Naive thymus-derived CD4-positive, alpha-beta T cell (primary cell): ENCODE measurements at regions not wholly inside any gene's neighbourhood (a gene's known extent, or its start where the extent isn't known, plus 50 kb on each side); places are given as distances from the start of the nearest gene placed in this dataset.

Experiments
- ATAC-seq: fragments of 150-1000 bp; cut with Tn5 transposase; 2 replicates; pipeline ENCODE4 v1.10.0; 2021; ENCODE audit warnings: mild to moderate bottlenecking, moderate library complexity
- CTCF ChIA-PET: fragments of 350-600 bp; sonication (Branson Sonifier 250); formaldehyde crosslinking; loops from one replicate; lab custom pipeline; 2021; ENCODE audit warnings: antibody characterized with exemption; lab: Charles Lee
- POLR2A ChIA-PET: fragments of 350-600 bp; sonication (Branson Sonifier 250); formaldehyde crosslinking; loops from one replicate; lab custom pipeline; 2021; ENCODE audit warnings: antibody characterized with exemption, inconsistent platforms; lab: Charles Lee
- DNase-seq, 9 donors: peaks; one replicate each; pipeline versions ENCODE4 v3.0.0 to v3.0.0-alpha.2; 2020 to 2022; ENCODE audit warnings: mixed read lengths in 1 of 9
- H3K27ac ChIP-seq: one replicate; pipeline ENCODE4 v1.7.0; 2013; ENCODE audit warnings: mild to moderate bottlenecking, low read depth, low read length, moderate library complexity
- H3K27me3 ChIP-seq, 2 donors: one replicate each; pipeline ENCODE4 v1.7.0; 2013; ENCODE audit warnings: low read length in 2 of 2, mild to moderate bottlenecking in 2 of 2, moderate library complexity in 2 of 2; ENCODE audit not compliant: control insufficient read depth in 2 of 2, insufficient read depth in 2 of 2
- H3K36me3 ChIP-seq, 3 experiments: 1 replicate in 2 of 3; 2 replicates in 1 of 3; pipeline ENCODE4 v1.7.0; 2013; ENCODE audit warnings: low read length in 3 of 3, mild to moderate bottlenecking in 3 of 3, moderate library complexity in 1 of 3; ENCODE audit not compliant: insufficient read depth in 3 of 3, control insufficient read depth in 2 of 3
- H3K4me1 ChIP-seq, 2 donors: one replicate each; pipeline ENCODE4 v1.7.0; 2013; ENCODE audit warnings: low read length in 2 of 2, mild to moderate bottlenecking in 2 of 2, moderate library complexity in 1 of 2; ENCODE audit not compliant: control insufficient read depth in 2 of 2, insufficient read depth in 2 of 2
- H3K4me3 ChIP-seq: 2 replicates; pipeline ENCODE4 v1.7.0; 2013; ENCODE audit warnings: mild to moderate bottlenecking, low read length
- H3K9me3 ChIP-seq, 3 experiments: 1 replicate in 2 of 3; 2 replicates in 1 of 3; pipeline ENCODE4 v1.7.0; 2013; ENCODE audit warnings: low read length in 3 of 3; ENCODE audit not compliant: control insufficient read depth in 2 of 3
- H3K27ac Mint-ChIP-seq, 9 donors: one replicate each; pipeline ENCODE4 v1.8.0; 2020 to 2022; ENCODE audit warnings: mixed read lengths in 9 of 9, mild to moderate bottlenecking in 8 of 9, moderate library complexity in 5 of 9, inconsistent platforms in 2 of 9
- H3K27me3 Mint-ChIP-seq, 5 donors: one replicate each; pipeline ENCODE4 v1.8.0; 2021 to 2022; ENCODE audit warnings: mixed read lengths in 5 of 5, mild to moderate bottlenecking in 1 of 5
- H3K36me3 Mint-ChIP-seq, 5 donors: one replicate each; pipeline ENCODE4 v1.8.0; 2020 to 2022; ENCODE audit warnings: mixed read lengths in 5 of 5, mild to moderate bottlenecking in 3 of 5, inconsistent platforms in 1 of 5
- H3K4me1 Mint-ChIP-seq, 7 donors: one replicate each; pipeline ENCODE4 v1.8.0; 2020 to 2022; ENCODE audit warnings: mixed read lengths in 7 of 7, mild to moderate bottlenecking in 3 of 7, inconsistent platforms in 1 of 7
- H3K4me3 Mint-ChIP-seq, 10 donors: one replicate each; pipeline ENCODE4 v1.8.0; 2020 to 2022; ENCODE audit warnings: mild to moderate bottlenecking in 10 of 10, mixed read lengths in 10 of 10, moderate library complexity in 6 of 10, inconsistent platforms in 2 of 10
- H3K9me3 Mint-ChIP-seq, 11 donors: one replicate each; pipeline ENCODE4 v1.8.0; 2020 to 2022; ENCODE audit warnings: mixed read lengths in 11 of 11, mild to moderate bottlenecking in 4 of 11, inconsistent platforms in 1 of 11, moderate library complexity in 1 of 11
- intact Hi-C, 2 donors: fragments of 100-400 bp; cut with micrococcal nuclease; formaldehyde crosslinking; loops; one replicate each; pipeline ENCODE4 v1.15.1; 2023

DNA sequence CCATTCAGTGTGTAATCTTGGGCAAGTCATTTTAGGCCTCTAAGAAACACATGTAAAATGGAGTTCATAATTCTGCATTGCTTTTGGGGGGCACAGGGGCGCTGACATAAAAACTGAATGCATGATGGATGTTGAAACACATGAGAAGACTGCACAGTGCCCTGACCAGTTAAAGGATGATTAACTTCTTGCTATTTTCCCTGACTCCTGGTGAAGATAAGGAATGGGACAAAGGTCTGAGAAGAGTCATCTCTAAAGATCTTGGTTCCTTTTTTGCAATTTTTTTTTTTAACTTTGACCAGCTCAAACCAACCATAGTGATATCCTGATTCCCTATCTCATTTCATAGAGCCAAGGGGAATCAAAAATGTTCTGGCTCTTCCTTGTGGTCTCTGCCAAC, 134.9 kb upstream of the TENM4 start:
- Histone ChIP-seq H3K4me1 (no peaks in the 10 kb centered on the region), H3K36me3 (no peaks in the 10 kb centered on the region), H3K9me3 (no peaks in the 10 kb centered on the region), H3K27me3 (no peaks in the 10 kb centered on the region), H3K4me3 (no peak overlapping the region), H3K27ac (no peak overlapping the region)
- Mint-ChIP-seq H3K27ac (no peak overlapping the region), H3K36me3 (peaks cover 0 to 2% (median 0%) of the 10 kb centered on the region in 5 donors), H3K27me3 (peaks cover 0 to 4% (median 0%) of the 10 kb centered on the region in 5 donors), H3K9me3 (peaks cover 0 to 15% (median 0%) of the 10 kb centered on the region in 11 donors), H3K4me1 (peaks cover 0 to under 1% (median 0%) of the 10 kb centered on the region in 7 donors), H3K4me3 (no peak overlapping the region)
- intact Hi-C loops: no loop called here
- ChIA-PET POLR2A (no interaction called here), CTCF (no interaction called here)
- DNase-seq: no peak
- no peak for ATAC-seq

DNA sequence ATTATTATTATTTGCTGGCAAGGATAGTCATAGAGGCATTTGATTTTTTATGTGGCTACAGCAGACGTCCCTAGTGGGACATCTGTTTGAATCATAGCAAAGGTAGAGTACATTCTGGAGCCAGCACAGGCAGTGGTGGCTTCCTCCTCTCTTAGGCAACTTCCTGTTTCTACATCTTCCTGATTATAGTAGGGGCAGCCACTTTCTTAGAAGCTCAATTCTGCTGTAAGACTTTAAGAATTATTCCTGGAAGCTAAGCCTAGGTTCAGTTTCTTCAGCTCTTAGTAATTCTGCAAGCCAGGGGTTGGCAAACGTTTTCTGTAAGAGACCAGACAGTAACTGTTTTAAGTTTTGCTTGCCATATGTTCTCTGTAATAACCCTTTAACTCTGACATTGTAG, 129.3 kb upstream of the TENM4 start:
- POLR2A ChIA-PET: no interaction called here
- H3K27me3 Mint-ChIP-seq: peaks cover 0 to 1% (median 0%) of the 10 kb centered on the region in 5 donors
- H3K4me3 ChIP-seq: no peak overlapping the region
- no peak overlapping the region for H3K4me3 Mint-ChIP-seq
- H3K9me3 ChIP-seq: no peaks in the 10 kb centered on the region
- H3K36me3 ChIP-seq: no peaks in the 10 kb centered on the region
- CTCF ChIA-PET: no interaction called here
- H3K27ac ChIP-seq: no peak overlapping the region
- peaks cover 0 to 11% (median 0%) of the 10 kb centered on the region in 7 donors for H3K4me1 Mint-ChIP-seq
- no peak for ATAC-seq
- no peak for DNase-seq
- peaks cover 0 to 11% (median 0%) of the 10 kb centered on the region in 5 donors for H3K36me3 Mint-ChIP-seq
- no peaks in the 10 kb centered on the region for H3K4me1 ChIP-seq
- H3K27ac Mint-ChIP-seq: peak overlapping the region in 1 of 9 donors; percentile 4
- H3K27me3 ChIP-seq: no peaks in the 10 kb centered on the region
- intact Hi-C loops: no loop called here
- H3K9me3 Mint-ChIP-seq: peaks cover 0 to 12% (median 5%) of the 10 kb centered on the region in 11 donors

DNA sequence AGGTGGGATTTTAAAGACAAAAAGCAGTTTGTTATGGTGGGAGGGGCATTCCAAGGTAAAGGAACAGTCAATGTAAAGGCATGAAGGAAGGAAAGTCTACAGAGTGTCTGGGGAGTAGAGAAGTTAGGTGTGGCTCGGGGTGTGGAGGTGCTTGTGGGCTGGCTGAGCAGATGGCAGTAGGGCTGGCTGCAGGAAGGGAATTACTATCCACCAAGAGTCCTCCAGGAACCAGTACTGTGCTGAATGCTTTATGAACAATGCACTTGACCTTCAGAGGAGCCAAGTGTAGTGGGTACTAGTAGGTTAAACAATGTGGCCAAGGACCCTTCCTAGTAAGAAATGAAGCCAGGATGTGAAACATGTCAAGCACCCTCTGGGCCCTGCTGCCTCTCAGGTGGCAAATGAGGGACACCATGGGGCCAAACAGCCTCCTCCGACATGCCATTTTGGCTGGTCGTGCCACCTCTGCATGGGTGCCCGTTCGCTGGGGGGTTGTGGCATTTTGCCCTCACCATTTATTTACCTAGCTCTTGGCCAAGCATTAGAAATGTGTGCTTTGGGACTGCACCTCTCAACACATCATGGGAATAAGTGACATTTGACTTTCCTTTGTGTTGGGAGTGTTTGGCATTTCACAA, 123.6 kb upstream of the TENM4 start:
- H3K4me1 ChIP-seq: no peaks in the 10 kb centered on the region
- no peaks in the 10 kb centered on the region for H3K9me3 ChIP-seq
- no peak overlapping the region for H3K27ac ChIP-seq
- H3K27me3 ChIP-seq: no peaks in the 10 kb centered on the region
- H3K36me3 ChIP-seq: no peaks in the 10 kb centered on the region
- H3K4me1 Mint-ChIP-seq: no peaks in the 10 kb centered on the region
- no peak overlapping the region for H3K4me3 Mint-ChIP-seq
- peaks cover 0 to 17% (median 6%) of the 10 kb centered on the region in 11 donors for H3K9me3 Mint-ChIP-seq
- DNase-seq: no peak
- intact Hi-C loops: no loop called here
- no peak overlapping the region for H3K4me3 ChIP-seq
- CTCF ChIA-PET: no interaction called here
- H3K27me3 Mint-ChIP-seq: peaks cover 0 to 5% (median 0%) of the 10 kb centered on the region in 5 donors
- H3K36me3 Mint-ChIP-seq: peaks cover 0 to under 1% (median 0%) of the 10 kb centered on the region in 5 donors
- POLR2A ChIA-PET: no interaction called here
- ATAC-seq: no peak
- no peak overlapping the region for H3K27ac Mint-ChIP-seq

DNA sequence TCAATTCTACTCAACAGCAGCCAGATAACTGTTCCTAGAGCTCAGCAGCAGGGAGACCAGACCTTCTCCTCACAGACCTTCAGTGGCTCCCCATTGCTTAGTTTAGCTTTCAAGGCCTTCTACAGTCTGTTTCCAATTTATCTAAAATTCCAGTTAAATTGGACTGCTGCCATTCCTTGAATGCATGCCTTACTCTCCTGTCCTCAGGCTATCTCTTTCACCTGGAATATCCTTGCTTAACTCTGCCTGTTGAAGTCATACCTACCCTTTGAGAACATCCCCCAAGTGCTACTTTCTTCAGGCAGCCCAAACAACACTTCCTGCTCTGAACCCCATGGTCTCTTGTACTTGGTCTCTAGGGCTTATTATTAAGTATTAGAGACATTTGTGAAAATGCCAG, 120.7 kb upstream of the TENM4 start:
- intact Hi-C loops: no loop called here

DNA sequence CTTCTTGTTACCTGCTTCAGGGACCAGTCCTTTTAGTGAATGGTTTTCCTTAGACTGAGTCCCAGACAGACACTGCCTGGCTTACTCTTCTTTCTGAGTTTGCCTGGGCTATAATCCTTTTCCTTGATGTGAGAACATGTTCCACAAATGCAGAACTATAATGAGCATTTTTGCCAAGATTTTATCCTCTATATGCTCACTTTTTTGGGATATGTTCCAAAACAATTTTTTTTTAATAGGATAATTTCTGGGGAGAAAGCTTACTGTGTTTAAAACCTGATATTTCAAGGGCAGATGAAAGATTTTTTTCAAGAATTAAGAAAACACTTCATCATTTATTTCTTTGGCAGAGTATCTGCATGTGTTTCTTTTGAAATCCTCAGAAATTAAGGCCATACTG, 110.0 kb upstream of the TENM4 start:
- Histone ChIP-seq H3K4me1 (no peaks in the 10 kb centered on the region), H3K36me3 (no peaks in the 10 kb centered on the region), H3K27ac (no peak overlapping the region), H3K27me3 (no peaks in the 10 kb centered on the region), H3K4me3 (no peak overlapping the region), H3K9me3 (no peaks in the 10 kb centered on the region)
- ChIA-PET POLR2A (no interaction called here), CTCF (no interaction called here)
- Mint-ChIP-seq H3K4me3 (no peak overlapping the region), H3K27ac (no peak overlapping the region), H3K36me3 (no peaks in the 10 kb centered on the region), H3K27me3 (peaks cover 0 to 4% (median 4%) of the 10 kb centered on the region in 5 donors), H3K4me1 (peaks cover 0 to 2% (median 0%) of the 10 kb centered on the region in 7 donors), H3K9me3 (peaks cover 0 to 11% (median 3%) of the 10 kb centered on the region in 11 donors)
- ATAC-seq: no peak
- no peak for DNase-seq
- intact Hi-C loops: no loop called here

More for the DNA sequence above, 120.7 kb upstream of the TENM4 start:
- POLR2A ChIA-PET: no interaction called here
- no peak overlapping the region for H3K4me3 Mint-ChIP-seq
- H3K4me1 Mint-ChIP-seq: no peaks in the 10 kb centered on the region
- peaks cover 0 to 5% (median 0%) of the 10 kb centered on the region in 5 donors for H3K27me3 Mint-ChIP-seq
- ATAC-seq (no peak), DNase-seq (no peak)
- Histone ChIP-seq H3K4me3 (no peak overlapping the region), H3K9me3 (no peaks in the 10 kb centered on the region), H3K36me3 (no peaks in the 10 kb centered on the region), H3K4me1 (no peaks in the 10 kb centered on the region), H3K27me3 (no peaks in the 10 kb centered on the region), H3K27ac (no peak overlapping the region)
- CTCF ChIA-PET: no interaction called here
- no peak overlapping the region for H3K27ac Mint-ChIP-seq
- peaks cover 0 to 18% (median 4%) of the 10 kb centered on the region in 11 donors for H3K9me3 Mint-ChIP-seq
- no peaks in the 10 kb centered on the region for H3K36me3 Mint-ChIP-seq

DNA sequence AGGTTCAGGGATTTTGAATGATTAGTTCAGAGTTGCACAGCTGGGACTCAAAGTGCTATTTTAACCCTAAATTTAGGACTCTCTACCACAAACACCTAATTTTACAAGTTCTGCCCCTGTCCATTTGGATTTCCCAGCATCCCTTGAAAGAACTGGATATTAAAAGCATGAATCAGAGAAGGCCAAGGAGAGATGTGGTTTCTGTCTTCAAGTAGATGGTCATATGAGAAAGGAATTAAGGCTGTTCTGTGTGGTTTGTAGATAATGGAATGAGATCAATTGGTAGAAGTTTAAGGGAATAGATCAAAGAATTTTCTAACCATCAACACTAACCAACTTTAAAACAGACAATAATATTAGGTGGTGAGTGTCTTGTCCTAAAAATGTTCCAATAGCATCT, 106.4 kb upstream of the TENM4 start:
- H3K27me3 ChIP-seq: no peaks in the 10 kb centered on the region
- ChIA-PET CTCF (no interaction called here), POLR2A (no interaction called here)
- H3K27ac Mint-ChIP-seq: no peak overlapping the region
- H3K9me3 ChIP-seq: no peaks in the 10 kb centered on the region
- H3K36me3 ChIP-seq: no peaks in the 10 kb centered on the region
- no peak for DNase-seq
- peaks cover 0 to 1% (median 0%) of the 10 kb centered on the region in 7 donors for H3K4me1 Mint-ChIP-seq
- H3K27ac ChIP-seq: no peak overlapping the region
- H3K4me1 ChIP-seq: no peaks in the 10 kb centered on the region
- no peaks in the 10 kb centered on the region for H3K36me3 Mint-ChIP-seq
- H3K4me3 Mint-ChIP-seq: no peak overlapping the region
- ATAC-seq: no peak
- intact Hi-C loops: no loop called here
- peaks cover 0 to 14% (median 3%) of the 10 kb centered on the region in 5 donors for H3K27me3 Mint-ChIP-seq
- no peak overlapping the region for H3K4me3 ChIP-seq
- peaks cover 0 to 11% (median 2%) of the 10 kb centered on the region in 11 donors for H3K9me3 Mint-ChIP-seq

DNA sequence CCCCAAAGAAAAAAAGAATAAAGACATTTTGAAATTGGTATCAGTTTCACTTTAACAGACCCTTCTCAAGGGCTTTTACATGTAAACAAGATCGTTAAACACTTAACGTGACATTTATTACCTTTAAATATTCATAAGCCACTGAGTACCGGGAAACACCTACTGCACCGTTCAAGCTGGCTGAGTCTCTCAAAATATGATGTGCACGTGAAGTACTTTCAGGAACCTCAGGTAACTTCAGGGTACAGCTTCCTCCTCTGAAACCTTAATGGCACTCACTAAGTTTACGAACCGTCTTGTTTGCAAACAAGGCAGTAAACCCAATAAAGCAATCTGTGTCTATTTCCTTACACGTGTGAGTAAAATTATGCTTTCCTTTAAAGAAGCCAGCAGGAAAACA, 105.5 kb upstream of the TENM4 start:
- Histone ChIP-seq H3K36me3 (no peaks in the 10 kb centered on the region), H3K4me1 (no peaks in the 10 kb centered on the region), H3K27me3 (no peaks in the 10 kb centered on the region), H3K27ac (no peak overlapping the region), H3K9me3 (no peaks in the 10 kb centered on the region), H3K4me3 (no peak overlapping the region)
- POLR2A ChIA-PET: no interaction called here
- ATAC-seq (no peak), DNase-seq (no peak)
- intact Hi-C loops: no loop called here
- H3K4me3 Mint-ChIP-seq: no peak overlapping the region
- no peaks in the 10 kb centered on the region for H3K36me3 Mint-ChIP-seq
- H3K27ac Mint-ChIP-seq: no peak overlapping the region
- peaks cover 0 to 14% (median 0%) of the 10 kb centered on the region in 5 donors for H3K27me3 Mint-ChIP-seq
- H3K4me1 Mint-ChIP-seq: no peaks in the 10 kb centered on the region
- CTCF ChIA-PET: no interaction called here
- peaks cover 0 to 9% (median 0%) of the 10 kb centered on the region in 11 donors for H3K9me3 Mint-ChIP-seq
